Panc1 (cell line): ENCODE measurements at regions not wholly inside any gene's neighbourhood (a gene's known extent, or its start where the extent isn't known, plus 50 kb on each side); places are given as distances from the start of the nearest gene placed in this dataset.

ENCODE experiments used
- ATAC-seq: fragments of 200-7000 bp; cut with Tn5 transposase; 2 replicates; pipeline ENCODE4 v1.9.1; 2020; ENCODE audit warnings: mild to moderate bottlenecking, moderate library complexity
- BruUV-seq: library from RNA; stranded (reverse); fragments of 400-500 nt; replicated peaks from 2 replicates; lab custom pipeline; 2021; lab: Mats Ljungman, UMichigan
- CTCF ChIA-PET: fragments of 300-600 bp; sonication (Branson Sonifier 250); formaldehyde crosslinking; loops from one replicate; lab custom pipeline; 2022; ENCODE audit warnings: antibody characterized with exemption; lab: Charles Lee
- POLR2A ChIA-PET: fragments of 300-600 bp; sonication (Branson Sonifier 250); formaldehyde crosslinking; loops from one replicate; lab custom pipeline; 2022; ENCODE audit warnings: antibody characterized with exemption; lab: Charles Lee
- DNase-seq: peaks from one replicate; pipeline ENCODE4 v3.0.0-alpha.2; 2010; ENCODE audit warnings: low read depth, low spot score
- H3K27ac ChIP-seq: 2 replicates; pipeline ENCODE4 v1.5.1; 2011; ENCODE audit warnings: mild to moderate bottlenecking, low read length, inconsistent platforms
- H3K27me3 ChIP-seq: fragments of 200-500 bp; sonication (Bioruptor generic); 2 replicates; pipeline ENCODE4 v1.6.0; 2014; ENCODE audit warnings: low read length, inconsistent platforms; ENCODE audit not compliant: control insufficient read depth, insufficient read depth
- H3K36me3 ChIP-seq: fragments of 200-500 bp; sonication (Bioruptor generic); 2 replicates; pipeline ENCODE4 v1.5.1; 2014; ENCODE audit warnings: inconsistent platforms, mild to moderate bottlenecking, low read length, moderate library complexity; ENCODE audit not compliant: control insufficient read depth, insufficient read depth
- H3K4me1 ChIP-seq: 2 replicates; pipeline ENCODE4 v1.5.1; 2011; ENCODE audit warnings: inconsistent platforms, mild to moderate bottlenecking, low read length, moderate library complexity; ENCODE audit not compliant: control insufficient read depth, insufficient read depth
- H3K4me3 ChIP-seq, 2 experiments: 2 replicates each; pipeline ENCODE4 v1.5.1; 2011 to 2012; ENCODE audit warnings: low read depth in 2 of 2, low read length in 2 of 2, mild to moderate bottlenecking in 2 of 2, inconsistent platforms in 1 of 2, moderate library complexity in 1 of 2
- H3K9me3 ChIP-seq: fragments of 200-500 bp; sonication (Bioruptor generic); 2 replicates; pipeline ENCODE4 v1.5.1; 2014; ENCODE audit warnings: low read depth, mild to moderate bottlenecking, inconsistent platforms, low read length, moderate library complexity; ENCODE audit not compliant: control insufficient read depth, insufficient read depth
- CTCF ChIP-seq: fragments of 450-650 bp; IDR thresholded peaks from 2 replicates; pipeline ENCODE4 v1.5.1; 2017; ENCODE audit warnings: mild to moderate bottlenecking
- POLR2AphosphoS5 ChIP-seq: IDR thresholded peaks from 2 replicates; pipeline ENCODE4 v1.6.1; 2012; ENCODE audit warnings: mild to moderate bottlenecking, low read depth, low read length, moderate library complexity
- REST ChIP-seq, 2 experiments: IDR thresholded peaks; 2 replicates each; pipeline ENCODE4 v1.6.1; 2011 to 2012; ENCODE audit warnings: low read depth in 2 of 2, control low read depth in 1 of 2, low read length in 1 of 2, mild to moderate bottlenecking in 1 of 2, moderate library complexity in 1 of 2; ENCODE audit not compliant: insufficient read depth in 1 of 2
- SIN3A ChIP-seq: IDR thresholded peaks from 2 replicates; pipeline ENCODE4 v1.6.1; 2012; ENCODE audit warnings: low read depth, mild to moderate bottlenecking, low read length, moderate library complexity, borderline replicate concordance; ENCODE audit not compliant: insufficient read depth
- TCF7L2 ChIP-seq: IDR thresholded peaks from 2 replicates; pipeline ENCODE4 v1.6.1; 2011; ENCODE audit warnings: mild to moderate bottlenecking, low read depth, low read length, inconsistent platforms
- in situ Hi-C: cut with HindIII; loops from 2 replicates; pipeline ENCODE4 v1.10.0; 2016; ENCODE audit warnings: low sequenced_read_pairs, low pct_unique_long_range_greater_than_20kb
- intact Hi-C: fragments of 100-400 bp; cut with micrococcal nuclease; formaldehyde crosslinking; loops from one replicate; pipeline ENCODE4 v1.10.0; 2022; ENCODE audit not compliant: unreplicated experiment

- intact Hi-C loops (no loop called here), in situ Hi-C loops (no loop called here)
- Histone ChIP-seq H3K36me3 (no peaks in the 10 kb centered on the region), H3K27me3 (no peaks in the 10 kb centered on the region), H3K4me3 (no peak overlapping the region), H3K27ac (no peak overlapping the region), H3K9me3 (no peaks in the 10 kb centered on the region), H3K4me1 (no peaks in the 10 kb centered on the region)
- BruUV-seq = no TSS peak
- no peak for TF ChIP-seq POLR2AphosphoS5
- no peak for TF ChIP-seq REST (IDR thresholded peaks at IDR 0.05; ENCODE audit: insufficient read depth in 1 of 2, low read depth in 2 of 2, low read length in 1 of 2)
- ATAC-seq = no peak
- no peak for DNase-seq
- POLR2A ChIA-PET = no interaction called here
- CTCF ChIA-PET = no interaction called here
These were observed 511.5 kb upstream of the RAB6C start for GRCh38 chr2:129467941-129468340.

GRCh38 chr2:129468879-129469278 lies 510.6 kb upstream of the RAB6C start:
- in situ Hi-C loops = no loop called here
- TF ChIP-seq POLR2AphosphoS5 = no peak
- TF ChIP-seq CTCF = no peak
- no peak for TF ChIP-seq SIN3A
- no peak for TF ChIP-seq REST (IDR thresholded peaks at IDR 0.05; ENCODE audit: insufficient read depth in 1 of 2, low read depth in 2 of 2, low read length in 1 of 2)
- TF ChIP-seq TCF7L2 = no peak

More at GRCh38 chr2:129468879-129469278, 510.6 kb upstream of the RAB6C start:
- ATAC-seq (no peak), DNase-seq (no peak)
- CTCF ChIA-PET = no interaction called here
- Histone ChIP-seq H3K27ac (no peak overlapping the region), H3K36me3 (no peaks in the 10 kb centered on the region), H3K9me3 (no peaks in the 10 kb centered on the region), H3K4me3 (no peak overlapping the region), H3K4me1 (no peaks in the 10 kb centered on the region), H3K27me3 (no peaks in the 10 kb centered on the region)
- no TSS peak for BruUV-seq
- POLR2A ChIA-PET = no interaction called here
- intact Hi-C loops = no loop called here
